ENCODE measurements at regions not wholly inside any gene's neighbourhood (a gene's known extent, or its start where the extent isn't known, plus 50 kb on each side); places are given as distances from the start of the nearest gene placed in this dataset.

DNA sequence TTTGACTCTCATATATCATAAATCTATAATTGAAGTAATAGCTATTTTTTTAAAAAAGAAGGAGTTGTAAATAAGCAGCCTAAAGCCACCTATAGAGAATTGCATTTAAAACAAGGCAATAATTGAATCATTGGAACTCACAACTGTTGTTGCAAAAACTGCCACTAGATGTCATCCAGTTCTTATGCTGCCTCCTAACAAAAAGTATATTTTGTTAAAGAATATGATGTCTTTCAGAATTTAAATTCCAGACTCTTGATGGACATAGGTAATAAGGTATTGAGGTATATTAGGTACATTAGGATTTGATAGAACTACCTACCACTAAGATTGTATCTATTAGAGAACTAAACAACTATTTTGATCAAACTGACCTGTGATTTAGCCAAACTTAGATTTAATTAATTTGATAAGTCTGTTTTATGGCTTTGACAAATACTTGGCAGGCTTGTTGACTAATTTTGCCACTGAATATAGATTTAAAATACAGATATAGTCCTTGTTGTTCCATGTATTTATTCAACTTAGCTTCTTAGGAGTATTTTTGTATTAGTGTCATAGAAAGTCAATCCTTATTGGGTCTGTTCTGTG is 401.4 kb downstream of the RPL10L start:
- Histone ChIP-seq H3K27me3 (ENCODE audit: control insufficient read depth in 4 of 4, insufficient read depth in 4 of 4, low read length in 3 of 4) (no peaks in the 10 kb centered on the region), H3K9me3 (ENCODE audit: control insufficient read depth in 4 of 4, low read length in 3 of 4) (no peaks in the 10 kb centered on the region), H3K4me3 (ENCODE audit: low read depth in 1 of 3, low read length in 3 of 3) (no peak overlapping the region), H3K36me3 (ENCODE audit: control insufficient read depth in 4 of 4, insufficient read depth in 3 of 4, low read depth in 1 of 4, low read length in 3 of 4) (no peaks in the 10 kb centered on the region), H3K9ac (ENCODE audit: low read depth in 1 of 2, low read length in 2 of 2) (no peak overlapping the region), H3K4me1 (ENCODE audit: control insufficient read depth in 4 of 4, insufficient read depth in 4 of 4, low read length in 3 of 4) (no peaks in the 10 kb centered on the region), H3K27ac (ENCODE audit: low read depth in 1 of 2, low read length in 2 of 2) (no peak overlapping the region)
- no peak for DNase-seq (ENCODE audit: low spot score)
- TF ChIP-seq, protein P1, sequence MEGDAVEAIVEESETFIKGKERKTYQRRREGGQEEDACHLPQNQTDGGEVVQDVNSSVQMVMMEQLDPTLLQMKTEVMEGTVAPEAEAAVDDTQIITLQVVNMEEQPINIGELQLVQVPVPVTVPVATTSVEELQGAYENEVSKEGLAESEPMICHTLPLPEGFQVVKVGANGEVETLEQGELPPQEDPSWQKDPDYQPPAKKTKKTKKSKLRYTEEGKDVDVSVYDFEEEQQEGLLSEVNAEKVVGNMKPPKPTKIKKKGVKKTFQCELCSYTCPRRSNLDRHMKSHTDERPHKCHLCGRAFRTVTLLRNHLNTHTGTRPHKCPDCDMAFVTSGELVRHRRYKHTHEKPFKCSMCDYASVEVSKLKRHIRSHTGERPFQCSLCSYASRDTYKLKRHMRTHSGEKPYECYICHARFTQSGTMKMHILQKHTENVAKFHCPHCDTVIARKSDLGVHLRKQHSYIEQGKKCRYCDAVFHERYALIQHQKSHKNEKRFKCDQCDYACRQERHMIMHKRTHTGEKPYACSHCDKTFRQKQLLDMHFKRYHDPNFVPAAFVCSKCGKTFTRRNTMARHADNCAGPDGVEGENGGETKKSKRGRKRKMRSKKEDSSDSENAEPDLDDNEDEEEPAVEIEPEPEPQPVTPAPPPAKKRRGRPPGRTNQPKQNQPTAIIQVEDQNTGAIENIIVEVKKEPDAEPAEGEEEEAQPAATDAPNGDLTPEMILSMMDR (IDR thresholded peaks at IDR 0.05; ENCODE audit: low read depth, low read length, missing input control) = peak; percentile 47
- TF ChIP-seq YY1 (IDR thresholded peaks at IDR 0.05) (no peak), RAD21 (IDR thresholded peaks at IDR 0.05) (peak; percentile 66 to 74)

DNA sequence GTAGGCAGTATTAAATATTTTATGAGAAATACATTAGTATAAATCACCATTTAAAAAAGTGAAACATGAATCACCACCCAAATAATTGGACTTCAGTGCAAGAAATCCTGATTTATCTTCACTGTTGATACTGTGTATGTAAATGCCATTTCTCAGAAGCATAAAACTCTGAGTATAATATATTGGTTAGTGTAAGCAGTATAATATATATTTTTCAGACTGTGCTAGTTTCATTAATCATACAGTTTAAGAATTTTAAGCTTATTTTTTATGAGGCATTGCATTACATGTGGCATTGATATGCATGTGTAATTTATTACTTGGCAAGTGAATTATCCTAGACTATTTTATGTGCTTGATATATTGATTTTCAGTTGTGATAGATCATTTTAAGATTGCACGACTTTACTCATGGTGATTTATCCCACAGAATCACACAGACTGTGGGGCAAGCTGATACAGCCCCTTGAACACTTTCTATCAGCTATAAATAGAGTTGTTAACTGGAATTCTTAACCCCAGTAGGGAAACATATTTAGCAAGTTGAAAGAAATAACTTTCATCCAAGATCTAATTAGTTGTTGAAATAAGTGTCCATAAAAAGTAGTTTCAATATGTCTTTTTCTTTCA is 403.5 kb downstream of the RPL10L start:
- DNase-seq (ENCODE audit: low spot score) = no peak
- no peaks in the 10 kb centered on the region for H3K9me3 ChIP-seq (ENCODE audit: control insufficient read depth in 4 of 4, low read length in 3 of 4)
- no peak overlapping the region for H3K27ac ChIP-seq (ENCODE audit: low read depth in 1 of 2, low read length in 2 of 2)
- no peaks in the 10 kb centered on the region for H3K27me3 ChIP-seq (ENCODE audit: control insufficient read depth in 4 of 4, insufficient read depth in 4 of 4, low read length in 3 of 4)
- TF ChIP-seq, protein P1 (IDR thresholded peaks at IDR 0.05; ENCODE audit: low read depth, low read length, missing input control) = no peak
- TF ChIP-seq HNF4G (IDR thresholded peaks at IDR 0.05) (no peak), YY1 (IDR thresholded peaks at IDR 0.05) (no peak), SP1 (IDR thresholded peaks at IDR 0.05) (no peak), RXRA (IDR thresholded peaks at IDR 0.05) (no peak)
- TF ChIP-seq, protein P2, sequence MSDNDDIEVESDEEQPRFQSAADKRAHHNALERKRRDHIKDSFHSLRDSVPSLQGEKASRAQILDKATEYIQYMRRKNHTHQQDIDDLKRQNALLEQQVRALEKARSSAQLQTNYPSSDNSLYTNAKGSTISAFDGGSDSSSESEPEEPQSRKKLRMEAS (IDR thresholded peaks at IDR 0.05) = no peak
- TF ChIP-seq, protein P3, sequence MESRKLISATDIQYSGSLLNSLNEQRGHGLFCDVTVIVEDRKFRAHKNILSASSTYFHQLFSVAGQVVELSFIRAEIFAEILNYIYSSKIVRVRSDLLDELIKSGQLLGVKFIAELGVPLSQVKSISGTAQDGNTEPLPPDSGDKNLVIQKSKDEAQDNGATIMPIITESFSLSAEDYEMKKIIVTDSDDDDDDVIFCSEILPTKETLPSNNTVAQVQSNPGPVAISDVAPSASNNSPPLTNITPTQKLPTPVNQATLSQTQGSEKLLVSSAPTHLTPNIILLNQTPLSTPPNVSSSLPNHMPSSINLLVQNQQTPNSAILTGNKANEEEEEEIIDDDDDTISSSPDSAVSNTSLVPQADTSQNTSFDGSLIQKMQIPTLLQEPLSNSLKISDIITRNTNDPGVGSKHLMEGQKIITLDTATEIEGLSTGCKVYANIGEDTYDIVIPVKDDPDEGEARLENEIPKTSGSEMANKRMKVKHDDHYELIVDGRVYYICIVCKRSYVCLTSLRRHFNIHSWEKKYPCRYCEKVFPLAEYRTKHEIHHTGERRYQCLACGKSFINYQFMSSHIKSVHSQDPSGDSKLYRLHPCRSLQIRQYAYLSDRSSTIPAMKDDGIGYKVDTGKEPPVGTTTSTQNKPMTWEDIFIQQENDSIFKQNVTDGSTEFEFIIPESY (IDR thresholded peaks at IDR 0.05) = no peak
- no peaks in the 10 kb centered on the region for H3K4me1 ChIP-seq (ENCODE audit: control insufficient read depth in 4 of 4, insufficient read depth in 4 of 4, low read length in 3 of 4)
- no peak overlapping the region for H3K9ac ChIP-seq (ENCODE audit: low read depth in 1 of 2, low read length in 2 of 2)
- H3K36me3 ChIP-seq (ENCODE audit: control insufficient read depth in 4 of 4, insufficient read depth in 3 of 4, low read depth in 1 of 4, low read length in 3 of 4) = no peaks in the 10 kb centered on the region
- 50% methylated on average over 1 of the region's 1 CpG for WGBS
- H3K4me3 ChIP-seq (ENCODE audit: low read depth in 1 of 3, low read length in 3 of 3) = no peak overlapping the region

DNA sequence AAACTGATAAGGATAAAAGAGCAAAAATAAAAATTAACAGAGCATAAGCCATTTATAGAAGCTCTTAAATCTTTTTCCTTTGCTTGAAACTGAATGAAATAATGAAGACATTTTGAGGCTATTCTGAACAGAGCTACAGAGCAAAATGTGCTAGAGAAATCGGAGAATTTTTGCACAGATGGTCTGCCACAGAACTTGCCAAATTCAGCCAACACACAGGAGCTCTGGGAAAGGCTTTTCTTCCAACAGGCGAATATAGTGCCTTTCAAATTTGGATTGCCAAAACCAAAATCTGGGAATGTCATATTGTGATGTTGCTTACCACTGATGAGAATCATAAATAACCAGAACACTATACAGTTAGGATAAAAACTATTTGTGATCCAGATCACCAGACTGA is 406.3 kb downstream of the RPL10L start:
- H3K27ac ChIP-seq (ENCODE audit: low read depth in 1 of 2, low read length in 2 of 2) = no peak overlapping the region
- H3K9me3 ChIP-seq (ENCODE audit: control insufficient read depth in 4 of 4, low read length in 3 of 4) = no peaks in the 10 kb centered on the region
- H3K4me3 ChIP-seq (ENCODE audit: low read depth in 1 of 3, low read length in 3 of 3) = no peak overlapping the region
- no peaks in the 10 kb centered on the region for H3K4me1 ChIP-seq (ENCODE audit: control insufficient read depth in 4 of 4, insufficient read depth in 4 of 4, low read length in 3 of 4)
- no peaks in the 10 kb centered on the region for H3K36me3 ChIP-seq (ENCODE audit: control insufficient read depth in 4 of 4, insufficient read depth in 3 of 4, low read depth in 1 of 4, low read length in 3 of 4)
- no peaks in the 10 kb centered on the region for H3K27me3 ChIP-seq (ENCODE audit: control insufficient read depth in 4 of 4, insufficient read depth in 4 of 4, low read length in 3 of 4)
- TF ChIP-seq, protein P4, sequence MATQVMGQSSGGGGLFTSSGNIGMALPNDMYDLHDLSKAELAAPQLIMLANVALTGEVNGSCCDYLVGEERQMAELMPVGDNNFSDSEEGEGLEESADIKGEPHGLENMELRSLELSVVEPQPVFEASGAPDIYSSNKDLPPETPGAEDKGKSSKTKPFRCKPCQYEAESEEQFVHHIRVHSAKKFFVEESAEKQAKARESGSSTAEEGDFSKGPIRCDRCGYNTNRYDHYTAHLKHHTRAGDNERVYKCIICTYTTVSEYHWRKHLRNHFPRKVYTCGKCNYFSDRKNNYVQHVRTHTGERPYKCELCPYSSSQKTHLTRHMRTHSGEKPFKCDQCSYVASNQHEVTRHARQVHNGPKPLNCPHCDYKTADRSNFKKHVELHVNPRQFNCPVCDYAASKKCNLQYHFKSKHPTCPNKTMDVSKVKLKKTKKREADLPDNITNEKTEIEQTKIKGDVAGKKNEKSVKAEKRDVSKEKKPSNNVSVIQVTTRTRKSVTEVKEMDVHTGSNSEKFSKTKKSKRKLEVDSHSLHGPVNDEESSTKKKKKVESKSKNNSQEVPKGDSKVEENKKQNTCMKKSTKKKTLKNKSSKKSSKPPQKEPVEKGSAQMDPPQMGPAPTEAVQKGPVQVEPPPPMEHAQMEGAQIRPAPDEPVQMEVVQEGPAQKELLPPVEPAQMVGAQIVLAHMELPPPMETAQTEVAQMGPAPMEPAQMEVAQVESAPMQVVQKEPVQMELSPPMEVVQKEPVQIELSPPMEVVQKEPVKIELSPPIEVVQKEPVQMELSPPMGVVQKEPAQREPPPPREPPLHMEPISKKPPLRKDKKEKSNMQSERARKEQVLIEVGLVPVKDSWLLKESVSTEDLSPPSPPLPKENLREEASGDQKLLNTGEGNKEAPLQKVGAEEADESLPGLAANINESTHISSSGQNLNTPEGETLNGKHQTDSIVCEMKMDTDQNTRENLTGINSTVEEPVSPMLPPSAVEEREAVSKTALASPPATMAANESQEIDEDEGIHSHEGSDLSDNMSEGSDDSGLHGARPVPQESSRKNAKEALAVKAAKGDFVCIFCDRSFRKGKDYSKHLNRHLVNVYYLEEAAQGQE (IDR thresholded peaks at IDR 0.05) = no peak
- WGBS = 69% methylated on average over 2 of the region's 2 CpGs
- no peak overlapping the region for H3K9ac ChIP-seq (ENCODE audit: low read depth in 1 of 2, low read length in 2 of 2)
- no peak for DNase-seq (ENCODE audit: low spot score)

Measured in liver (tissue), 8 donors.